Endothelial cell of umbilical vein (primary cell): ENCODE measurements at regions not wholly inside any gene's neighbourhood (a gene's known extent, or its start where the extent isn't known, plus 50 kb on each side); places are given as distances from the start of the nearest gene placed in this dataset.
A peak's percentile ranks its signal among the peaks of the same experiment; 100 is the strongest.

Experiments used
- BruUV-seq: library from RNA; stranded (reverse); fragments of 400-500 nt; replicated peaks from 2 replicates; lab custom pipeline; 2021; lab: Mats Ljungman, UMichigan
- CTCF ChIA-PET: fragments of 300-600, 350-600 bp; sonication (Branson Sonifier 250); formaldehyde crosslinking; loops from one replicate; lab custom pipeline; 2021; ENCODE audit warnings: antibody characterized with exemption, inconsistent platforms; lab: Charles Lee
- POLR2A ChIA-PET: fragments of 300-600, 350-600 bp; sonication (Branson Sonifier 250); formaldehyde crosslinking; loops from one replicate; lab custom pipeline; 2021; ENCODE audit warnings: antibody characterized with exemption, inconsistent platforms; lab: Charles Lee
- DNase-seq: peaks from one replicate; pipeline ENCODE4 v3.0.0-alpha.2; 2011; ENCODE audit warnings: low read depth, low spot score
- FAIRE-seq: peaks from 2 replicates; lab custom pipeline; 2011; peaks lifted over from hg19 to GRCh38; lab: Jason Lieb, UNC
- H2AFZ ChIP-seq: 2 replicates; pipeline ENCODE4 v1.6.0; 2012; ENCODE audit warnings: low read depth, low read length, control low read depth, inconsistent platforms
- H3K27ac ChIP-seq: 2 replicates; pipeline ENCODE4 v1.5.1; 2011; ENCODE audit warnings: low read depth, mild to moderate bottlenecking, control low read depth, low read length, moderate library complexity; ENCODE audit not compliant: insufficient read depth
- H3K27me3 ChIP-seq, 2 experiments: 2 replicates each; pipeline versions ENCODE4 v1.6.0 to v1.6.1; 2011; ENCODE audit warnings: low read length in 2 of 2, mixed read lengths in 1 of 2; ENCODE audit not compliant: control insufficient read depth in 2 of 2, insufficient read depth in 2 of 2
- H3K36me3 ChIP-seq, 2 experiments: 2 replicates in 1 of 2; 3 replicates in 1 of 2; pipeline ENCODE4 v1.5.1; 2011; ENCODE audit warnings: low read length in 2 of 2, mild to moderate bottlenecking in 1 of 2, moderate library complexity in 1 of 2; ENCODE audit not compliant: control insufficient read depth in 2 of 2, insufficient read depth in 2 of 2; ENCODE audit errors: extremely low read depth in 1 of 2
- H3K4me1 ChIP-seq: 3 replicates; pipeline ENCODE4 v1.5.1; 2011; ENCODE audit warnings: mild to moderate bottlenecking, low read length; ENCODE audit not compliant: control insufficient read depth, insufficient read depth; ENCODE audit errors: extremely low read depth
- H3K4me2 ChIP-seq: 2 replicates; pipeline ENCODE4 v1.6.1; 2011; ENCODE audit warnings: low read length, control low read depth, mixed read lengths; ENCODE audit not compliant: insufficient read depth
- H3K4me3 ChIP-seq, 3 experiments: fragments of 200-600 bp in 1 of 3; sonication (generic), shearing (Covaris generic) in 1 of 3; replicated peaks in 1 of 3; 2 replicates each; pipeline ENCODE4 v1.5.1; 2011 to 2016; ENCODE audit warnings: control low read depth in 3 of 3, low read length in 3 of 3, mild to moderate bottlenecking in 2 of 3, inconsistent platforms in 1 of 3, low read depth in 1 of 3, moderate library complexity in 1 of 3; ENCODE audit not compliant: insufficient read depth in 1 of 3
- H3K79me2 ChIP-seq: 2 replicates; pipeline ENCODE4 v1.6.0; 2012; ENCODE audit warnings: low read length, inconsistent platforms; ENCODE audit not compliant: control insufficient read depth, insufficient read depth
- H3K9ac ChIP-seq: replicated peaks from 2 replicates; pipeline ENCODE3; 2011; ENCODE audit warnings: low read length, control low read depth; ENCODE audit not compliant: insufficient read depth; ENCODE audit errors: extremely low read depth
- H3K9me1 ChIP-seq: replicated peaks from 3 replicates; pipeline ENCODE4 v1.6.0; 2011; ENCODE audit warnings: mild to moderate bottlenecking, low read length; ENCODE audit not compliant: control insufficient read depth, insufficient read depth; ENCODE audit errors: extremely low read depth
- H3K9me3 ChIP-seq: replicated peaks from 2 replicates; pipeline ENCODE4 v1.5.1; 2012; ENCODE audit warnings: low read length, inconsistent platforms; ENCODE audit not compliant: control insufficient read depth, insufficient read depth
- H4K20me1 ChIP-seq: replicated peaks from 2 replicates; pipeline ENCODE3; 2011; ENCODE audit warnings: mild to moderate bottlenecking, low read length; ENCODE audit not compliant: control insufficient read depth, insufficient read depth; ENCODE audit errors: extremely low read depth
- EZH2 ChIP-seq: IDR thresholded peaks from 2 replicates; pipeline ENCODE4 v1.6.1; 2012; ENCODE audit warnings: borderline replicate concordance, low read depth, mild to moderate bottlenecking, moderate library complexity, low read length, inconsistent platforms; ENCODE audit not compliant: severe bottlenecking
- FOS ChIP-seq: IDR thresholded peaks from 2 replicates; pipeline ENCODE4 v1.6.1; 2011; ENCODE audit warnings: mild to moderate bottlenecking, low read length, moderate library complexity, borderline replicate concordance; ENCODE audit not compliant: insufficient read depth
- GATA2 ChIP-seq: IDR thresholded peaks from 2 replicates; pipeline ENCODE4 v1.7.0; 2011; ENCODE audit warnings: low read depth, mild to moderate bottlenecking, moderate library complexity, mixed read lengths, low read length; ENCODE audit not compliant: insufficient read length, insufficient read depth
- JUN ChIP-seq: IDR thresholded peaks from 2 replicates; pipeline ENCODE4 v1.6.1; 2011; ENCODE audit warnings: borderline replicate concordance, low read depth; ENCODE audit not compliant: insufficient read length, insufficient read depth
- MAX ChIP-seq: IDR thresholded peaks from 2 replicates; pipeline ENCODE4 v1.6.1; 2011; ENCODE audit not compliant: insufficient read depth, insufficient read length
- MYC ChIP-seq: IDR thresholded peaks from one replicate; pipeline ENCODE4 v1.6.1; 2011; ENCODE audit warnings: mild to moderate bottlenecking, low read depth, low read length
- POLR2A ChIP-seq: IDR thresholded peaks from 2 replicates; pipeline ENCODE4 v1.6.1; 2012; ENCODE audit warnings: low read depth, mild to moderate bottlenecking, control low read depth, low read length
- POLR2AphosphoS5 ChIP-seq: IDR thresholded peaks from 2 replicates; pipeline ENCODE4 v1.6.1; 2012; ENCODE audit warnings: low read depth, mild to moderate bottlenecking, control low read depth, low read length, moderate library complexity; ENCODE audit not compliant: insufficient read depth
- dilution Hi-C: fragments of 300-500 bp; cut with MboI; formaldehyde crosslinking; loops from one replicate; pipeline ENCODE4 v1.15.0; 2019; ENCODE audit warnings: low sequenced_read_pairs; ENCODE audit not compliant: extremely low pct_ligation_motif_present
- intact Hi-C: fragments of 100-400 bp; cut with micrococcal nuclease; formaldehyde crosslinking; loops from one replicate; pipeline ENCODE4 v1.10.0; 2022
- TF ChIP-seq, protein P1 (sequence below), 2 donors: IDR thresholded peaks; 1 replicate in 1 of 2; 2 replicates in 1 of 2; pipeline ENCODE4 v1.5.1; 2011; ENCODE audit warnings: low read length in 2 of 2, mild to moderate bottlenecking in 2 of 2, moderate library complexity in 2 of 2, control low read depth in 1 of 2, inconsistent platforms in 1 of 2, low read depth in 1 of 2; ENCODE audit not compliant: insufficient read depth in 1 of 2; ENCODE audit errors: extremely low read depth in 1 of 2

GRCh38 chr20:48298851-48299484 is 513.7 kb upstream of the SULF2 start:
- H3K4me1 ChIP-seq, result peaks cover 40% of the 10 kb centered on the region
- FAIRE-seq (peak; percentile 88), DNase-seq (peak; percentile 96)
- dilution Hi-C loops, result no loop called here
- no peaks in the 10 kb centered on the region for H4K20me1 ChIP-seq
- TSS peak; percentile 35 for BruUV-seq
- peak overlapping the region; percentile 46 for H3K4me2 ChIP-seq
- peaks cover 6 to 10% of the 10 kb centered on the region in 2 experiments for H3K27me3 ChIP-seq
- peak overlapping the region; percentile 33 for H3K9ac ChIP-seq
- no peaks in the 10 kb centered on the region for H3K79me2 ChIP-seq
- H3K27ac ChIP-seq, result peak overlapping the region; percentile 95
- no peak overlapping the region for H3K4me3 ChIP-seq
- TF ChIP-seq, protein P1, sequence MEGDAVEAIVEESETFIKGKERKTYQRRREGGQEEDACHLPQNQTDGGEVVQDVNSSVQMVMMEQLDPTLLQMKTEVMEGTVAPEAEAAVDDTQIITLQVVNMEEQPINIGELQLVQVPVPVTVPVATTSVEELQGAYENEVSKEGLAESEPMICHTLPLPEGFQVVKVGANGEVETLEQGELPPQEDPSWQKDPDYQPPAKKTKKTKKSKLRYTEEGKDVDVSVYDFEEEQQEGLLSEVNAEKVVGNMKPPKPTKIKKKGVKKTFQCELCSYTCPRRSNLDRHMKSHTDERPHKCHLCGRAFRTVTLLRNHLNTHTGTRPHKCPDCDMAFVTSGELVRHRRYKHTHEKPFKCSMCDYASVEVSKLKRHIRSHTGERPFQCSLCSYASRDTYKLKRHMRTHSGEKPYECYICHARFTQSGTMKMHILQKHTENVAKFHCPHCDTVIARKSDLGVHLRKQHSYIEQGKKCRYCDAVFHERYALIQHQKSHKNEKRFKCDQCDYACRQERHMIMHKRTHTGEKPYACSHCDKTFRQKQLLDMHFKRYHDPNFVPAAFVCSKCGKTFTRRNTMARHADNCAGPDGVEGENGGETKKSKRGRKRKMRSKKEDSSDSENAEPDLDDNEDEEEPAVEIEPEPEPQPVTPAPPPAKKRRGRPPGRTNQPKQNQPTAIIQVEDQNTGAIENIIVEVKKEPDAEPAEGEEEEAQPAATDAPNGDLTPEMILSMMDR (IDR thresholded peaks at IDR 0.05; ENCODE audit: extremely low read depth in 1 of 2, insufficient read depth in 1 of 2, low read depth in 1 of 2, low read length in 2 of 2), result no peak
- TF ChIP-seq MAX (no peak), GATA2 (no peak), POLR2AphosphoS5 (no peak), POLR2A (no peak), FOS (peak; percentile 80), JUN (peak; percentile 91), MYC (no peak), EZH2 (no peak)
- ChIA-PET CTCF (interaction anchor here (0.8 to 0.9 kb wide), 2 partner anchors 322 to 512 kb away, joined by 4 read pairs; no protein-coding TSS in a partner anchor), POLR2A (no interaction called here)
- intact Hi-C loops, result loop anchor here (1.0 to 5.0 kb wide), 7 partner anchors 15 to 982 kb away; no protein-coding TSS in a partner anchor
- no peaks in the 10 kb centered on the region for H3K9me3 ChIP-seq
- no peaks in the 10 kb centered on the region for H3K9me1 ChIP-seq
- H3K36me3 ChIP-seq, result no peaks in the 10 kb centered on the region
- H2AFZ ChIP-seq, result no peak overlapping the region
